ENCODE measurements at regions not wholly inside any gene's neighbourhood (a gene's known extent, or its start where the extent isn't known, plus 50 kb on each side); places are given as distances from the start of the nearest gene placed in this dataset.

DNA sequence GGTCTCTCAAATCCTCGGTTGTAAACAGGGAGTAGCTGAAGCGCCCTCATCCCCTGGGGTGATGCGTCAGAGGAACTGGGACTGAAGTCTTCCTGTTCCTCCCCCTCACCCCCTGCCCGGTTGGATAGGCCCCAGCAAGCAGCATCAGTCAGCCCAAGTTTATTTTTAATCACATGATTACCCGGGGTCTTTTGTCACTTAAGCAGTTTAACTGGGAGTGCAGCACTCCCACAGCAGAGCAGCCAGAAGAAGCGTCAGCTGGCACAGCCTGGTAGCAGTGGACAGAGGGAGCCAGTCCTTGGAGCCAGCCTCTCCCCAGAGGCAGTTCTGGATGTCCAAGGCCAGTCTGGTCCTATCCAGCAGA, 342.1 kb downstream of the CTTN start:
- H3K4me1 Mint-ChIP-seq (ENCODE audit: low read depth, unreplicated experiment) = peaks cover 10% of the 10 kb centered on the region
- Histone ChIP-seq H3K4me1 (peaks cover 11% of the 10 kb centered on the region; the same call in 1 of the 2 replicates), H3K27me3 (replicated peaks; ENCODE audit: control insufficient read depth, insufficient read depth, low read length) (no peaks in the 10 kb centered on the region), H3K4me3 (ENCODE audit: low read depth, low read length) (no peak overlapping the region), H3K36me3 (ENCODE audit: control insufficient read depth, insufficient read depth, low read length) (no peaks in the 10 kb centered on the region), H3K9me3 (no peaks in the 10 kb centered on the region)
- no peak overlapping the region for H3K4me3 Mint-ChIP-seq (ENCODE audit: unreplicated experiment)
- H3K36me3 Mint-ChIP-seq (ENCODE audit: insufficient read depth, unreplicated experiment) = peaks cover 36% of the 10 kb centered on the region
- intact Hi-C loops (cut with micrococcal nuclease; ENCODE audit: unreplicated experiment) = no loop called here
- no TSS peak for BruUV-seq (replicated peaks)
- DNase-seq = no peak
- no peaks in the 10 kb centered on the region for H3K27me3 Mint-ChIP-seq (ENCODE audit: insufficient read depth, unreplicated experiment)
- no peak for TF ChIP-seq CTCF (IDR thresholded peaks at IDR 0.05; ENCODE audit: insufficient read depth in 1 of 2, low read depth in 1 of 2, low read length in 1 of 2, severe bottlenecking in 1 of 2, unreplicated experiment in 1 of 2)
- no peaks in the 10 kb centered on the region for H3K9me3 Mint-ChIP-seq (ENCODE audit: unreplicated experiment)
- H3K27ac Mint-ChIP-seq (ENCODE audit: unreplicated experiment) = no peak overlapping the region
- POLR2A ChIA-PET = no interaction called here
- CTCF ChIA-PET = no interaction called here

DNA sequence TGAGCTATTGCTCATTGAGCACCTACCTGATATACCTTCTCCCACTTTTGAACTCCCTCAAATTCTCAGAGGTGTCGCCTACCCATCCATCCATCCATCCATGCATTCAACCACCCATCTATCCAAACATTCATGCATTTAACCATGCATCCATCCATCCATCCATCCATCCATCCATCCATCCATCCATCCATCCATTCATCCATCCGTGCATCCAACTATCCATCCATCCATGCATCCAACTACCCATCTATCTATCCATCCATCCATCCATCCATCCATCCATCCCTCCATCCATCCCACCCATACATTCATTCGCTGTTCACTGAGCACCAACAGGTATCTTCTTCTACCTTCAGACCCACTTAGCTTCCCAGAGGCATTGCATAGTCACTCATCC, 342.8 kb downstream of the CTTN start:
- Mint-ChIP-seq H3K4me3 (ENCODE audit: unreplicated experiment) (no peak overlapping the region), H3K36me3 (ENCODE audit: insufficient read depth, unreplicated experiment) (peaks cover 42% of the 10 kb centered on the region), H3K27ac (ENCODE audit: unreplicated experiment) (no peak overlapping the region), H3K27me3 (ENCODE audit: insufficient read depth, unreplicated experiment) (no peaks in the 10 kb centered on the region), H3K4me1 (ENCODE audit: low read depth, unreplicated experiment) (peaks cover 10% of the 10 kb centered on the region), H3K9me3 (ENCODE audit: unreplicated experiment) (no peaks in the 10 kb centered on the region)
- H3K4me3 ChIP-seq (ENCODE audit: low read depth, low read length) = no peak overlapping the region
- H3K9me3 ChIP-seq = no peaks in the 10 kb centered on the region
- H3K4me1 ChIP-seq = peaks cover 11% of the 10 kb centered on the region; the same call in 1 of the 2 replicates
- no peak for DNase-seq
- CTCF ChIA-PET = no interaction called here
- BruUV-seq (replicated peaks) = no TSS peak
- POLR2A ChIA-PET = no interaction called here
- H3K27me3 ChIP-seq (replicated peaks; ENCODE audit: control insufficient read depth, insufficient read depth, low read length) = no peaks in the 10 kb centered on the region
- intact Hi-C loops (cut with micrococcal nuclease; ENCODE audit: unreplicated experiment) = no loop called here
- H3K36me3 ChIP-seq (ENCODE audit: control insufficient read depth, insufficient read depth, low read length) = no peaks in the 10 kb centered on the region
- no peak for TF ChIP-seq CTCF (IDR thresholded peaks at IDR 0.05; ENCODE audit: insufficient read depth in 1 of 2, low read depth in 1 of 2, low read length in 1 of 2, severe bottlenecking in 1 of 2, unreplicated experiment in 1 of 2)

- Mint-ChIP-seq H3K27ac (ENCODE audit: unreplicated experiment) (peak overlapping the region; percentile 48), H3K9me3 (ENCODE audit: unreplicated experiment) (no peaks in the 10 kb centered on the region), H3K4me3 (ENCODE audit: unreplicated experiment) (no peak overlapping the region), H3K4me1 (ENCODE audit: low read depth, unreplicated experiment) (peaks cover 10% of the 10 kb centered on the region), H3K27me3 (ENCODE audit: insufficient read depth, unreplicated experiment) (no peaks in the 10 kb centered on the region), H3K36me3 (ENCODE audit: insufficient read depth, unreplicated experiment) (peaks cover 57% of the 10 kb centered on the region)
- Histone ChIP-seq H3K4me1 (peaks cover 11% of the 10 kb centered on the region; the same call in 1 of the 2 replicates), H3K9me3 (no peaks in the 10 kb centered on the region), H3K4me3 (ENCODE audit: low read depth, low read length) (no peak overlapping the region), H3K27me3 (replicated peaks; ENCODE audit: control insufficient read depth, insufficient read depth, low read length) (no peaks in the 10 kb centered on the region), H3K36me3 (ENCODE audit: control insufficient read depth, insufficient read depth, low read length) (no peaks in the 10 kb centered on the region)
- TF ChIP-seq CTCF (IDR thresholded peaks at IDR 0.05; ENCODE audit: insufficient read depth in 1 of 2, low read depth in 1 of 2, low read length in 1 of 2, severe bottlenecking in 1 of 2, unreplicated experiment in 1 of 2) = no peak
- DNase-seq = peak; percentile 57 to 70
- intact Hi-C loops (cut with micrococcal nuclease; ENCODE audit: unreplicated experiment) = no loop called here
- BruUV-seq (replicated peaks) = no TSS peak
- POLR2A ChIA-PET = no interaction called here
- CTCF ChIA-PET = interaction anchor here (0.6 kb wide), 1 partner anchor 10 kb away, joined by 4 read pairs; no protein-coding TSS in a partner anchor
Measured at GRCh38 chr11:70742553-70743291, 344.4 kb downstream of the CTTN start.

All from Caco-2 (cell line).